Activated CD4-positive, alpha-beta T cell treated with anti-CD3 and anti-CD28 coated beads for 48 hours (primary cell): ENCODE measurements at regions not wholly inside any gene's neighbourhood (a gene's known extent, or its start where the extent isn't known, plus 50 kb on each side); places are given as distances from the start of the nearest gene placed in this dataset.
"Not testable (repeated sequence)": the region's sequence is repeated elsewhere in the genome, so short reads cannot be mapped to it uniquely, and the experiment has no call there.

ENCODE experiments used
- DNase-seq: peaks from one replicate; pipeline ENCODE4 v3.0.0-alpha.2; 2020

GRCh38 chr4:147173322-147173721 lies 227.7 kb upstream of the TTC29 start:
- no peak for DNase-seq

- no peak for DNase-seq
Measured at GRCh38 chr4:147173797-147174432, 228.3 kb upstream of the TTC29 start.

GRCh38 chr4:147174591-147174990 lies 228.9 kb upstream of the TTC29 start:
- DNase-seq, result no peak

- DNase-seq, result no peak
Measured at GRCh38 chr4:147175460-147176025, 229.9 kb upstream of the TTC29 start.

- no peak for DNase-seq
Measured at GRCh38 chr4:147182041-147182440, 236.4 kb upstream of the TTC29 start.

GRCh38 chr4:147192679-147193078 lies 247.0 kb upstream of the TTC29 start:
- DNase-seq, result no peak

GRCh38 chr4:147194114-147194513 lies 248.4 kb upstream of the TTC29 start:
- no peak for DNase-seq

GRCh38 chr4:147194604-147195003 lies 248.9 kb upstream of the TTC29 start:
- DNase-seq, result no peak

GRCh38 chr4:147195386-147195785 lies 249.7 kb upstream of the TTC29 start:
- DNase-seq, result no peak

- no peak for DNase-seq
Measured at GRCh38 chr4:147198411-147199051, 252.9 kb upstream of the TTC29 start.

GRCh38 chr4:147201016-147201415 lies 255.4 kb upstream of the TTC29 start:
- DNase-seq, result no peak

GRCh38 chr4:147206807-147207206 lies 261.1 kb upstream of the TTC29 start:
- no peak for DNase-seq

- no peak for DNase-seq
Measured at GRCh38 chr4:147207911-147208310, 262.2 kb upstream of the TTC29 start.

GRCh38 chr4:147217655-147218054 lies 263.2 kb upstream of the EDNRA start:
- no peak for DNase-seq

GRCh38 chr4:147219145-147219544 lies 261.8 kb upstream of the EDNRA start:
- no peak for DNase-seq

- no peak for DNase-seq
Measured at GRCh38 chr4:147220833-147221232, 260.1 kb upstream of the EDNRA start.

- DNase-seq, result no peak
Measured at GRCh38 chr4:147222906-147223305, 258.0 kb upstream of the EDNRA start.

- no peak for DNase-seq
Measured at GRCh38 chr4:147223576-147223975, 257.3 kb upstream of the EDNRA start.

- DNase-seq, result no peak
Measured at GRCh38 chr4:147236806-147237205, 244.1 kb upstream of the EDNRA start.

- DNase-seq, result no peak
Measured at GRCh38 chr4:147244786-147245185, 236.1 kb upstream of the EDNRA start.

- DNase-seq, result no peak
Measured at GRCh38 chr4:147246096-147246495, 234.8 kb upstream of the EDNRA start.

- DNase-seq, result not testable (repeated sequence)
Measured at GRCh38 chr4:147246528-147246927, 234.4 kb upstream of the EDNRA start.

- DNase-seq, result no peak
Measured at GRCh38 chr4:147247579-147247978, 233.3 kb upstream of the EDNRA start.

GRCh38 chr4:147250062-147250461 lies 230.8 kb upstream of the EDNRA start:
- DNase-seq, result no peak

GRCh38 chr4:147255268-147255667 lies 225.6 kb upstream of the EDNRA start:
- not testable (repeated sequence) for DNase-seq
